Effector memory CD4-positive, alpha-beta T cell (primary cell): ENCODE measurements at regions not wholly inside any gene's neighbourhood (a gene's known extent, or its start where the extent isn't known, plus 50 kb on each side); places are given as distances from the start of the nearest gene placed in this dataset.
"Not testable (repeated sequence)": the region's sequence is repeated elsewhere in the genome, so short reads cannot be mapped to it uniquely, and the experiment has no call there.

ENCODE experiments used
- DNase-seq, 3 donors: peaks; one replicate each; pipeline ENCODE4 v3.0.0-alpha.2; 2020
- H3K27ac ChIP-seq: 2 replicates; pipeline ENCODE4 v1.7.0; 2013; ENCODE audit warnings: mild to moderate bottlenecking, low read length, moderate library complexity; ENCODE audit not compliant: insufficient read depth, poor library complexity, severe bottlenecking
- H3K27me3 ChIP-seq: replicated peaks from 2 replicates; pipeline ENCODE4 v1.7.0; 2013; ENCODE audit warnings: mild to moderate bottlenecking, low read length; ENCODE audit not compliant: insufficient read depth, control insufficient read depth, poor library complexity, severe bottlenecking
- H3K36me3 ChIP-seq: 2 replicates; pipeline ENCODE4 v1.7.0; 2013; ENCODE audit warnings: mild to moderate bottlenecking, low read length, moderate library complexity; ENCODE audit not compliant: control insufficient read depth, insufficient read depth
- H3K4me1 ChIP-seq: 2 replicates; pipeline ENCODE4 v1.7.0; 2013; ENCODE audit warnings: low read length, mild to moderate bottlenecking; ENCODE audit not compliant: control insufficient read depth, insufficient read depth, poor library complexity, severe bottlenecking
- H3K4me3 ChIP-seq: 2 replicates; pipeline ENCODE4 v1.7.0; 2013; ENCODE audit warnings: low read length, low read depth, mild to moderate bottlenecking; ENCODE audit not compliant: insufficient read depth, poor library complexity, severe bottlenecking
- H3K9me3 ChIP-seq: 2 replicates; pipeline ENCODE4 v1.7.0; 2013; ENCODE audit warnings: mild to moderate bottlenecking, low read length, moderate library complexity; ENCODE audit not compliant: control insufficient read depth

DNA sequence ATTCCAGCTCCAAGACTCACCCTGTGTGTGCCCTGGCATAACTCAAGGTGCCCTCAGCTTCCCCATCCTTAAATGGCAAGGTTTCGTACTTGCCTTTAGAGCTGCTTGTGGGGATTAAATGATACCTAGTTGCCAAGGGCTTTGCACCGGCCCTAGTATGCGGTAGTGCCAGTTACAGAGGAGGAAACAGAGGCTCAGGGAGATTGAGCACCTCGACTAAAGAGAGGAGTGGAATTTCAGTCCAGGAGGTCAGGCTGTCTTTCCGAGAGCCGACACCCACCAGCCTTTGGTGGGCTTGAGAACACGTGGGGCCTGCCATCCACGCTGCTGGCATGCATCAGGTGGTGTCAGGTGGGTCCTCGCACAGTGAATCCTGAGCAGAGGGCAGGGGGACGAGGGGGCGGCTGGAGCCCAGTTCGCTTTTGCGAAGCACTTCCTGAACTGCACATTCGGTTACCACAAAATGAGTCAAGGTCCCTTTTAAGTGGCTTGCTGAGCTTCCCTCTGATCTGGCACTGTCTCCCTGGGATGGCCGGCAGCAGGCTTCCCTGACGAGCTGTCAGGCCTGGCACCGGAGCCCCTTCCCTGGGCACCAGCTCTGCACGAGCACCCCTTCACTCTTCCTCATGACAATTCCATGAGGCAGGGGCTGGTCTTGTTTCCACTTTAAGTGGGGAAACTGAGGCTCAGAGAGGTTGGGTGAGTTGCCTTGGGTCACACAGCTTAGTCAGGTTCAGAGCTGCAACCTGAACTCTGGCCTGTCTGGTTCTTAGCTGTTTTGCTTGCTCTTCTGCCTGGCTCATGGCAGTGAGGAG lies 291.4 kb downstream of the BCL2L11 start:
- H3K9me3 ChIP-seq, DNase-seq, H3K4me3 ChIP-seq, H3K27ac ChIP-seq, H3K4me1 ChIP-seq, H3K36me3 ChIP-seq, H3K27me3 ChIP-seq: not testable (repeated sequence)

DNA sequence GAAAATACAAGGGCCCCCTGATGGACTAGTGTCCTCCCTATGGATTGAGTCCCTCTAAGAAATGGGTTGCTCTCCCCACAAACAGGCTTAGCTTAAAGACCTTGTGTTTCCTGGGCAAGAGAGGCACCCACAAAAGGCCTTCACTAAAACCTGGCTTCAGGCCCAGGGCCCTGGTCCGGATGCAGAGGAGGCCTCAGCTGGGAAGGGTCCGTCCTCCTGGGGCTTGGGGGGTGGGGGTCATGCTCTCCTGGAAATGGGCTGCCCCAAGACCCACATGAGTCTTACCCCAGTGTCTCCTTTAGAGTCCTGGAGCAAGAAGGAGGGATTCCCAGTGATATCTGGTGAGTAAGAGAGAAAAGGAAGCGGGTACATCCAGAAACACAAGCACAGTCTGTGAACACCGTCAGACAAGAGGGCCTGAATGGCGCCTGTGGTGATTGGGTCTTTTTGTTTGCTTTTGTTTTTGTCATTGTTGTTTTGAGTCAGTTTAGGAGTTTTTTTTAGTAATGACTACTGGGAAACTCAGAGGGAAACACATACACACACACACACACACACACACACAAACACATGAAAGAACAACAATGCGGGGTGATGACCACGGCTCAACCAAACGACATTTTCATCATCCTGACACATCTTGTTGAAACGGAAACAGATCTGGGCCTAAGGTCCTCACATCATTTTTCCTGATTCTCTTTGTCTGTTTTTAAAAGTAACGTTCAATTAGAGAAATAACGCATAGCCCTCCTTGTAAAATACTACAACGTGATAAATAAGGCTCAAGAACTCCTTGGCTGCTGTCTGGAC lies 292.3 kb downstream of the BCL2L11 start:
- not testable (repeated sequence) for H3K27ac ChIP-seq, H3K36me3 ChIP-seq, DNase-seq, H3K27me3 ChIP-seq, H3K4me3 ChIP-seq, H3K4me1 ChIP-seq, H3K9me3 ChIP-seq

GRCh38 chr2:111413950-111414349 lies 293.2 kb downstream of the BCL2L11 start:
- H3K27ac ChIP-seq, H3K9me3 ChIP-seq, H3K36me3 ChIP-seq, H3K4me1 ChIP-seq, H3K4me3 ChIP-seq, DNase-seq, H3K27me3 ChIP-seq: not testable (repeated sequence)

DNA sequence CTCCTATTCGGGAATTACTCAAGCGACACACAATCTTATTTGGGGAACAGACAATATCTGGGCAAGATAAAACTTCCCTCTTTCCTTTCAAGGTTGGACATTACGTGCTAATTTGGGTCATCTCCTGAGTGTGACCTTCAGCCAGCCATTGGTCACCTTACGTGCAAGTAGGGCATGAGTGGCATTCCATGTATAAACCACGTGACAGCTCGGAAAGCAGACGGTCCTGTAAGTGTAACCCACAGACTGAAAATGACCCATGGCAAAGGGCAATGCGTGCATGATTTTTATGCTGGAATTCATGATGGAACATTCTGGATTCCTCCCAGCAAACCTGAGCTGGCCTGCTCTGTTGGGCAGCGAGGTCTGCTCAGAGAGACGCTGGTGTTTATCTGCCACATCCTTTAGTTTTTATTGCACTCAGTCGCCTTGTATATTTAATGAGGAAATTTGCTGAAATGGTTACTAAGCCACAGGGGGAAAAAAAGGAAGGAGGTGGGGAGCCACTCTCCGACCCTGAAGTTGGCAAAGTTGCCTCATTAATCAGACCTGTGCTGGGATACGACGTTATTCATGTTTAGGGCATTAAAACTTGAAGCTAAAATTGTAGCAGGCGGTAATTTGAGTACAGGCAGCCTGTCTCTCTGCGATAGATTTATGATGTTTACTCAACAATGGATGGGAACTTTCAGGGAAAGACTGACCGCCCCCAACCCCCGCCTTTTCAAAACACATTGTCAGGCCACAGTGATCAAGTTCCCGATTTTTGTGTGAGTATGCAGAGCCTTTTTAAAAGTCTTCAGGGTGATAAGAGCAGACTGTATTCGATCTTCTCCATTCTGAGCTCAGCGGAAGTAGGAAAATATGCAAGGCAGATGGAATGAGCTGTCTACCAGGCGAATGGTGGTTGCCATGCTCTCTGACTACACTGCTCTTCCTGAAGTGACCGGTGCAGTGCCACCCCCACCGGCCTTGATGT lies 295.3 kb downstream of the BCL2L11 start:
- H3K9me3 ChIP-seq, H3K4me1 ChIP-seq, H3K27ac ChIP-seq, H3K4me3 ChIP-seq, DNase-seq, H3K27me3 ChIP-seq, H3K36me3 ChIP-seq: not testable (repeated sequence)

DNA sequence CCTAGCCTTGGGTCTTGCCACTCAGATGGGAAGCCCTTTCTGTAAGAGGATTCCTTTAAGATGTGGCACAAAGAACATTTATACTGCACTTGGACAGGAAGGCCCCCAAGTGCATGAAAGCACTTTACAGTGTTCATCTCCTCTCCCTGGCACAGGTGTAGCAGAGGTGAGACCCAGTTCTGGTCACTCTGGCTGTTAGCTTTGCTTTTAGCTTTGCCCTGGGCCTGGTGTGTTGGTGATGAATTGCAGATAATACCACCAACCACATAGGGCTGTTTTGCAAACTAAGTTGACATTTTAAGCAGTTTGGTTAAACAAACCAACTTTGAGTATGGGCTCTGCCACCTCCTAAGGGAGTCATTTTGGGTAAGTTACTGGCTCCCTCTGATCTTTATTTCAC lies 296.3 kb downstream of the BCL2L11 start:
- not testable (repeated sequence) for H3K27me3 ChIP-seq, DNase-seq, H3K9me3 ChIP-seq, H3K4me1 ChIP-seq, H3K27ac ChIP-seq, H3K36me3 ChIP-seq, H3K4me3 ChIP-seq

DNA sequence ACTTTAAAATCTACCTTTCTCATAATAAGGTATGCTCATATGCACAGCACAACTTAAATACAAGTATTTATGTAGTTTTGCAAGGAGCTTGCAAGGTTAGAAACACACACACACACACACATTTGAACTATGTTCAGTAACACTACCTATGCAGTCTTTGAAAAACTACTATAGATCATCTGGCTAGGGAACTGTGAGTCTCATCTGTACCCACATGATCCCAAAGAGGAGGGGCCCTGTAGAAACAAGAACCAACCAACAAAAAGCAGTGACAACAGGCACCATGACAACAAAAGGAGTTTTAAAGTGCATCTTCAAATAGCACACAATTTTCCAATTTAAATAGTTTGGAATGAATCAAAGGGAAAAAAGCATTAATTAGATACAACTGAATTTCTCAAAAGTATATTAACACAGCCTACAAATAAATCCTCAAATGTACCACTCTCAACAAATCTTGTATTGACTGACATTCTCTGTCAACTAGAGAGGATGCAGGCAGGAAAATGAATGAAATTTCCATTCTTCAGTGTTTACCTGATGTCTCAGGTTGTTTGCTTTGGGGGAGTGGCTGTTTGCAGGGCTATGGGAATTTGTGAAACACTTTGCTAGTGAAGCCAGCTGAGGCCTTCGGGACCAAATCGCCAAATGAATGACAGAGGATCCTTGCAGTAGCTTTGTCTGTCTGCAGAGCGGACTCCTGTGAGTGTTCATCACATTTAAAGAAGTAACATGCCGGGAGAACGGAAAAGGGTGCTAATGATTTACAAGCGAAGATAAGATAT lies 297.6 kb downstream of the BCL2L11 start:
- not testable (repeated sequence) for H3K9me3 ChIP-seq, DNase-seq, H3K27ac ChIP-seq, H3K36me3 ChIP-seq, H3K27me3 ChIP-seq, H3K4me3 ChIP-seq, H3K4me1 ChIP-seq

GRCh38 chr2:111420074-111420473 lies 299.4 kb downstream of the BCL2L11 start:
- not testable (repeated sequence) for DNase-seq, H3K9me3 ChIP-seq, H3K36me3 ChIP-seq, H3K4me1 ChIP-seq, H3K4me3 ChIP-seq, H3K27ac ChIP-seq, H3K27me3 ChIP-seq

DNA sequence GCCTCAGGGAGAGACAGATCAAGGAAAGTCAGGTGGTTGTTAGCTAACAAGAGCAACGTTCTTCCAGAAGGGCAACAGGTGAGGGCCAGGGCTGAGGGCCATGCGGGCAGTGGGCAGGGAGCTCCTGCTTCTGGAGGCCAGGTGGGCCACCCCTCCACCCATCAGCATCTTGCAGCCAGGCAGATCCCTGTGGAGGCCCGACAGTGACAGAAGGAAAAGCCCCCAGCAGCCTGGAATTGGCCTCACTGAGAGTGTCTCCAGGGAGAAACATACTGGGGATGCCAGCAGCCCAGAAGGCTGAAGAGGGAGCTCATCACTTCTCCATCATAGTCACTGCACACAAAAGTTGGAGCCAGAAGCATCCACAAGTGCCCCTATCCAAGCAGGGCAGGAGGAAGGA lies 300.1 kb downstream of the BCL2L11 start:
- H3K27ac ChIP-seq, H3K4me3 ChIP-seq, H3K36me3 ChIP-seq, H3K4me1 ChIP-seq, H3K27me3 ChIP-seq, DNase-seq, H3K9me3 ChIP-seq: not testable (repeated sequence)

GRCh38 chr2:111421949-111422348 lies 301.2 kb downstream of the BCL2L11 start:
- DNase-seq, H3K4me3 ChIP-seq: not testable (repeated sequence)

More at GRCh38 chr2:111421949-111422348, 301.2 kb downstream of the BCL2L11 start:
- H3K27me3 ChIP-seq, H3K9me3 ChIP-seq, H3K36me3 ChIP-seq, H3K4me1 ChIP-seq, H3K27ac ChIP-seq: not testable (repeated sequence)
